ENCODE measurements at regions not wholly inside any gene's neighbourhood (a gene's known extent, or its start where the extent isn't known, plus 50 kb on each side); places are given as distances from the start of the nearest gene placed in this dataset.

GRCh38 chr14:38103542-38104225, 104.0 kb upstream of the SSTR1 start:
- TF ChIP-seq CTCF (IDR thresholded peaks at IDR 0.05) (no peak), NR2C2 (CRISPR knock-in tag; IDR thresholded peaks at IDR 0.05) (no peak), CBFB (CRISPR knock-in tag; IDR thresholded peaks at IDR 0.05; ENCODE audit: low read depth) (no peak), SMAD4 (CRISPR knock-in tag; IDR thresholded peaks at IDR 0.05) (no peak), ETV6 (CRISPR knock-in tag; IDR thresholded peaks at IDR 0.05) (no peak), JUN (CRISPR knock-in tag; IDR thresholded peaks at IDR 0.05) (no peak)

Measured in WTC11 (cell line).